HepG2 (cell line): ENCODE measurements at regions not wholly inside any gene's neighbourhood (a gene's known extent, or its start where the extent isn't known, plus 50 kb on each side); places are given as distances from the start of the nearest gene placed in this dataset.

ENCODE experiments used
- ATAC-seq: fragments of 200-7000 bp; cut with Tn5 transposase; 3 replicates; pipeline ENCODE4 v1.9.1; 2020; ENCODE audit warnings: mild to moderate bottlenecking, moderate library complexity
- BruUV-seq: library from RNA; stranded (reverse); fragments of 400-500 nt; replicated peaks from 2 replicates; lab custom pipeline; 2021; lab: Mats Ljungman, UMichigan
- CTCF ChIA-PET: fragments of 300-600 bp; formaldehyde crosslinking; extraction: SDS; loops from one replicate; lab custom pipeline; 2021; ENCODE audit warnings: low total read pairs, inconsistent platforms, low intra/inter-chr PET ratio; lab: Yijun Ruan, JAX
- POLR2A ChIA-PET: fragments of 350-600 bp; sonication (Branson Sonifier 250); formaldehyde crosslinking; loops from one replicate; lab custom pipeline; 2020; ENCODE audit warnings: antibody characterized with exemption, inconsistent platforms; lab: Yijun Ruan, JAX
- DNase-seq: peaks from one replicate; pipeline ENCODE4 v3.0.0-alpha.2; 2015; ENCODE audit warnings: low spot score
- FAIRE-seq: peaks from 3 replicates; lab custom pipeline; 2011; peaks lifted over from hg19 to GRCh38; lab: Jason Lieb, UNC
- H2AFZ ChIP-seq: one replicate; pipeline ENCODE4 v1.6.1; 2011; ENCODE audit warnings: low read length, inconsistent platforms
- H3K27ac ChIP-seq: fragments of 300-600 bp; 3 replicates; pipeline ENCODE4 v1.8.0; 2011; ENCODE audit warnings: mixed run types, mild to moderate bottlenecking, mixed read lengths, low read length, inconsistent platforms; ENCODE audit not compliant: insufficient read depth; ENCODE audit errors: extremely low read length
- H3K27me3 ChIP-seq, 2 experiments: fragments of 200-600 bp in 1 of 2; 2 replicates in 1 of 2; 3 replicates in 1 of 2; pipeline versions ENCODE4 v1.6.0 to v1.8.0; 2011; ENCODE audit warnings: low read length in 2 of 2, mild to moderate bottlenecking in 2 of 2, moderate library complexity in 2 of 2, inconsistent platforms in 1 of 2; ENCODE audit not compliant: insufficient read depth in 2 of 2, control insufficient read depth in 1 of 2
- H3K36me3 ChIP-seq, 2 experiments: fragments of 200-600 bp in 1 of 2; replicated peaks in 1 of 2; 2 replicates in 1 of 2; 3 replicates in 1 of 2; pipeline versions ENCODE4 v1.5.1 to v1.8.0; 2011; ENCODE audit warnings: low read length in 2 of 2, inconsistent platforms in 1 of 2; ENCODE audit not compliant: insufficient read depth in 2 of 2, control insufficient read depth in 1 of 2
- H3K4me1 ChIP-seq: 2 replicates; pipeline ENCODE4 v1.5.1; 2012; ENCODE audit warnings: low read length, inconsistent platforms; ENCODE audit not compliant: insufficient read depth
- H3K4me2 ChIP-seq: 2 replicates; pipeline ENCODE4 v1.6.0; 2011; ENCODE audit warnings: low read depth, low read length, inconsistent platforms
- H3K4me3 ChIP-seq, 3 experiments: fragments of 200-600 bp in 1 of 3; sonication (generic), shearing (Covaris generic) in 1 of 3; replicated peaks in 1 of 3; 2 replicates each; pipeline ENCODE4 v1.5.1; 2011 to 2016; ENCODE audit warnings: low read length in 3 of 3, inconsistent platforms in 2 of 3, low read depth in 2 of 3, mild to moderate bottlenecking in 2 of 3, control low read depth in 1 of 3, mixed read lengths in 1 of 3; ENCODE audit not compliant: insufficient read depth in 1 of 3
- H3K79me2 ChIP-seq: one replicate; pipeline ENCODE4 v1.6.1; 2011; ENCODE audit warnings: low read length, inconsistent platforms; ENCODE audit not compliant: insufficient read depth
- H3K9ac ChIP-seq: 2 replicates; pipeline ENCODE4 v1.6.0; 2011; ENCODE audit warnings: mild to moderate bottlenecking, low read depth, low read length, inconsistent platforms; ENCODE audit not compliant: insufficient read depth
- H3K9me3 ChIP-seq: 2 replicates; pipeline ENCODE4 v1.5.1; 2012; ENCODE audit warnings: mild to moderate bottlenecking, low read length
- H4K20me1 ChIP-seq: 2 replicates; pipeline ENCODE4 v1.6.0; 2011; ENCODE audit warnings: inconsistent platforms, mild to moderate bottlenecking, low read length, moderate library complexity; ENCODE audit not compliant: insufficient read depth
- CEBPB ChIP-seq: IDR thresholded peaks from 2 replicates; pipeline ENCODE4 v1.6.1; 2011; ENCODE audit warnings: low read depth, low read length, improper control_type of control experiment, borderline replicate concordance
- CREB3 ChIP-seq: sonication (generic); formaldehyde crosslinking; IDR thresholded peaks from 2 replicates; pipeline ENCODE4 v1.5.0; 2020; ENCODE audit warnings: missing genetic modification reagents
- HMGXB3 ChIP-seq: sonication (generic); formaldehyde crosslinking; IDR thresholded peaks from 2 replicates; pipeline ENCODE4 v1.4.0; 2020; ENCODE audit warnings: missing genetic modification reagents, borderline replicate concordance
- PAWR ChIP-seq: sonication (generic); formaldehyde crosslinking; IDR thresholded peaks from 2 replicates; pipeline ENCODE4 v1.4.0; 2020; ENCODE audit warnings: missing genetic modification reagents, mild to moderate bottlenecking, borderline replicate concordance
- SP5 ChIP-seq: IDR thresholded peaks from 2 replicates; pipeline ENCODE4 v1.6.1; 2016; ENCODE audit warnings: low read depth, borderline replicate concordance
- TBL1XR1 ChIP-seq: fragments of 150-350 bp; IDR thresholded peaks from 2 replicates; pipeline ENCODE4 v1.6.1; 2014; ENCODE audit warnings: borderline replicate concordance, low read length; ENCODE audit not compliant: partially characterized antibody
- TRIM22 ChIP-seq: fragments of 450-650 bp; IDR thresholded peaks from 2 replicates; pipeline ENCODE4 v1.6.1; 2017
- ZBTB7A ChIP-seq: sonication (generic); formaldehyde crosslinking; IDR thresholded peaks from 2 replicates; pipeline ENCODE4 v1.8.0; 2022; ENCODE audit warnings: mild to moderate bottlenecking, missing genetic modification reagents
- ZFP41 ChIP-seq: sonication (generic); formaldehyde crosslinking; IDR thresholded peaks from 2 replicates; pipeline ENCODE4 v1.4.0; 2020; ENCODE audit warnings: mild to moderate bottlenecking, missing genetic modification reagents, borderline replicate concordance
- ZNF24 ChIP-seq: fragments of 450-650 bp; IDR thresholded peaks from 2 replicates; pipeline ENCODE4 v1.6.1; 2017; ENCODE audit warnings: antibody characterized with exemption, mild to moderate bottlenecking
- ZNF746 ChIP-seq: sonication (generic); formaldehyde crosslinking; IDR thresholded peaks from 2 replicates; pipeline ENCODE4 v1.8.0; 2022; ENCODE audit warnings: mild to moderate bottlenecking, missing genetic modification reagents
- ZNF784 ChIP-seq: sonication (generic); formaldehyde crosslinking; IDR thresholded peaks from 2 replicates; pipeline ENCODE4 v1.5.1; 2020; ENCODE audit warnings: missing genetic modification reagents, mild to moderate bottlenecking, borderline replicate concordance
- ZNF891 ChIP-seq: sonication (generic); formaldehyde crosslinking; IDR thresholded peaks from 2 replicates; pipeline ENCODE4 v1.5.0; 2020; ENCODE audit warnings: mild to moderate bottlenecking, missing genetic modification reagents
- ZUFSP ChIP-seq: sonication (generic); formaldehyde crosslinking; IDR thresholded peaks from 2 replicates; pipeline ENCODE4 v1.9.0; 2021; ENCODE audit warnings: missing genetic modification reagents, mild to moderate bottlenecking, borderline replicate concordance
- WGBS: methylation state at CpG from one replicate; pipeline ENCODE4 v1.1.6; 2017; ENCODE audit warnings: low lambda C conversion rate; 5-methylcytosine and 5-hydroxymethylcytosine counted together
- in situ Hi-C: cut with HindIII; loops from 2 replicates; pipeline ENCODE4 v1.10.0; 2017; ENCODE audit warnings: low pct_unique_long_range_greater_than_20kb; ENCODE audit not compliant: extremely low pct_ligation_motif_present
- intact Hi-C: fragments of 100-400 bp; cut with micrococcal nuclease; formaldehyde crosslinking; loops from one replicate; pipeline ENCODE4 v1.10.0; 2022; ENCODE audit not compliant: unreplicated experiment

- in situ Hi-C loops, result no loop called here
- ChIA-PET POLR2A (no interaction called here), CTCF (no interaction called here)
- 0% methylated on average over 2 of the region's 2 CpGs for WGBS
- no peak overlapping the region for H3K4me2 ChIP-seq
- FAIRE-seq, result no peak
- no peak overlapping the region for H3K9ac ChIP-seq
- H4K20me1 ChIP-seq, result no peaks in the 10 kb centered on the region
- no peak overlapping the region for H3K4me3 ChIP-seq
- no peaks in the 10 kb centered on the region for H3K27me3 ChIP-seq
- H2AFZ ChIP-seq, result no peak overlapping the region
- no peak for DNase-seq
- intact Hi-C loops, result no loop called here
- no peaks in the 10 kb centered on the region for H3K9me3 ChIP-seq
- H3K36me3 ChIP-seq, result no peaks in the 10 kb centered on the region
- BruUV-seq, result no TSS peak
- no peak overlapping the region for H3K27ac ChIP-seq
- ATAC-seq, result no peak
- no peaks in the 10 kb centered on the region for H3K79me2 ChIP-seq
- H3K4me1 ChIP-seq, result no peaks in the 10 kb centered on the region
- TF ChIP-seq CEBPB, result no peak
- no peak for TF ChIP-seq CREB3 (CRISPR knock-in tag)
- TF ChIP-seq ZNF746, result no peak
- TF ChIP-seq ZBTB7A (CRISPR knock-in tag), result no peak
- TF ChIP-seq ZFP41 (CRISPR knock-in tag), result no peak
- TF ChIP-seq ZNF784 (CRISPR knock-in tag), result no peak
- TF ChIP-seq TBL1XR1, result no peak
- TF ChIP-seq HMGXB3 (CRISPR knock-in tag), result no peak
- TF ChIP-seq TRIM22, result no peak
- no peak for TF ChIP-seq ZNF24
- no peak for TF ChIP-seq ZNF891
- TF ChIP-seq ZUFSP, result no peak
- TF ChIP-seq SP5 (CRISPR knock-in tag), result no peak
- TF ChIP-seq PAWR, result no peak
These were observed 64.0 kb upstream of the CDK1 start for GRCh38 chr10:60714233-60714632.
